Loucy (cell line): ENCODE measurements at regions not wholly inside any gene's neighbourhood (a gene's known extent, or its start where the extent isn't known, plus 50 kb on each side); places are given as distances from the start of the nearest gene placed in this dataset.

Experiments used
- EZH2phosphoT487 ChIP-seq: fragments of 200-600 bp; IDR thresholded peaks from 2 replicates; pipeline ENCODE4 v1.6.1; 2018; ENCODE audit warnings: antibody characterized with exemption, mild to moderate bottlenecking, moderate library complexity, borderline replicate concordance
- TF ChIP-seq, protein P1 (sequence below): fragments of 200-600 bp; sonication (generic); conservative IDR thresholded peaks from 2 replicates; pipeline ENCODE4 v1.5.1; 2014; ENCODE audit warnings: mild to moderate bottlenecking, antibody characterized with exemption, low read length

- TF ChIP-seq, protein P1, sequence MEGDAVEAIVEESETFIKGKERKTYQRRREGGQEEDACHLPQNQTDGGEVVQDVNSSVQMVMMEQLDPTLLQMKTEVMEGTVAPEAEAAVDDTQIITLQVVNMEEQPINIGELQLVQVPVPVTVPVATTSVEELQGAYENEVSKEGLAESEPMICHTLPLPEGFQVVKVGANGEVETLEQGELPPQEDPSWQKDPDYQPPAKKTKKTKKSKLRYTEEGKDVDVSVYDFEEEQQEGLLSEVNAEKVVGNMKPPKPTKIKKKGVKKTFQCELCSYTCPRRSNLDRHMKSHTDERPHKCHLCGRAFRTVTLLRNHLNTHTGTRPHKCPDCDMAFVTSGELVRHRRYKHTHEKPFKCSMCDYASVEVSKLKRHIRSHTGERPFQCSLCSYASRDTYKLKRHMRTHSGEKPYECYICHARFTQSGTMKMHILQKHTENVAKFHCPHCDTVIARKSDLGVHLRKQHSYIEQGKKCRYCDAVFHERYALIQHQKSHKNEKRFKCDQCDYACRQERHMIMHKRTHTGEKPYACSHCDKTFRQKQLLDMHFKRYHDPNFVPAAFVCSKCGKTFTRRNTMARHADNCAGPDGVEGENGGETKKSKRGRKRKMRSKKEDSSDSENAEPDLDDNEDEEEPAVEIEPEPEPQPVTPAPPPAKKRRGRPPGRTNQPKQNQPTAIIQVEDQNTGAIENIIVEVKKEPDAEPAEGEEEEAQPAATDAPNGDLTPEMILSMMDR, result no peak
- no peak for TF ChIP-seq EZH2phosphoT487
Measured at GRCh38 chr9:129281506-129282145, 103.6 kb upstream of the IER5L start.
